ENCODE measurements at regions not wholly inside any gene's neighbourhood (a gene's known extent, or its start where the extent isn't known, plus 50 kb on each side); places are given as distances from the start of the nearest gene placed in this dataset.

GRCh38 chr20:41888434-41888833 is 270.3 kb upstream of the CHD6 start:
- DNase-seq (ENCODE audit: low read depth in 1 of 2, low spot score in 1 of 2) = no peak
- Histone ChIP-seq H3K4me3 (no peak overlapping the region), H3K4me1 (ENCODE audit: low read depth) (no peaks in the 10 kb centered on the region), H3K36me3 (no peaks in the 10 kb centered on the region), H3K27me3 (no peaks in the 10 kb centered on the region), H3K9me3 (ENCODE audit: low read depth) (no peaks in the 10 kb centered on the region), H3K27ac (no peak overlapping the region)
- no peak for TF ChIP-seq CTCF (IDR thresholded peaks at IDR 0.05; ENCODE audit: low read depth, low read length)

- no peak overlapping the region for H3K27ac ChIP-seq
- no peaks in the 10 kb centered on the region for H3K36me3 ChIP-seq
- no peaks in the 10 kb centered on the region for H3K27me3 ChIP-seq
- H3K9me3 ChIP-seq (ENCODE audit: low read depth) = no peaks in the 10 kb centered on the region
- H3K4me3 ChIP-seq = no peak overlapping the region
- DNase-seq (ENCODE audit: low read depth in 1 of 2, low spot score in 1 of 2) = no peak
- no peaks in the 10 kb centered on the region for H3K4me1 ChIP-seq (ENCODE audit: low read depth)
- no peak for TF ChIP-seq CTCF (IDR thresholded peaks at IDR 0.05; ENCODE audit: low read depth, low read length)
Measured at GRCh38 chr20:41887500-41887899, 269.3 kb upstream of the CHD6 start.

DNA sequence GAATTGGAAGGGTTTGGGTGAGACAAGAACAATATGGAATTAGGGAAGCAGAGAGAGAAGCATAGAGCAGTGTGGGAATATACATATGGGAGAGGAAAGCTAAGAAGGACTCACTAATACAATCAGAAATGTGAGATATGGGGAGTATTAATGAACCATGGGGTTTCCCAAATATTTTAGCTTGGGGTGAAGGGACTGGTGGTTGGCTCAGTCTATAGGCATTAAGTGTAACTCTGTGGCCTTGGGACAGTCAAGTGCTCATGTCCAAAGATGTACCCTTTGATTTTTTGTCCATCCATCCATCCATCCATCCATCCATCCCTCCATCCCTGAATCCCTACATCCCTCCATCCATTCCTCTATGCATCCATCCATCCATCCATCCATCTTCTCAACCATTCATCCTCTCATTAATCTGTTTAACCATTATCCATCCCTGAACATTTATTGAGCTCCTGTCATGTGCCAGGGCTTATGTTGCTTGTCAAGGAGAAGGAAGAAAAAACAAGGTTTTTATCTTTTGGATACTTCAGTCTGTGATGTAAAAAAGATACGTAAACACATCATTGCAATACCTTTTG is 263.4 kb upstream of the CHD6 start:
- Histone ChIP-seq H3K27ac (no peak overlapping the region), H3K4me1 (ENCODE audit: low read depth) (no peaks in the 10 kb centered on the region), H3K4me3 (no peak overlapping the region), H3K27me3 (no peaks in the 10 kb centered on the region), H3K9me3 (ENCODE audit: low read depth) (no peaks in the 10 kb centered on the region), H3K36me3 (no peaks in the 10 kb centered on the region)
- TF ChIP-seq CTCF (IDR thresholded peaks at IDR 0.05; ENCODE audit: low read depth, low read length) = no peak
- no peak for DNase-seq (ENCODE audit: low read depth in 1 of 2, low spot score in 1 of 2)

- no peaks in the 10 kb centered on the region for H3K36me3 ChIP-seq
- no peak overlapping the region for H3K4me3 ChIP-seq
- H3K9me3 ChIP-seq (ENCODE audit: low read depth) = no peaks in the 10 kb centered on the region
- no peak overlapping the region for H3K27ac ChIP-seq
- H3K4me1 ChIP-seq (ENCODE audit: low read depth) = no peaks in the 10 kb centered on the region
- no peak for DNase-seq (ENCODE audit: low read depth in 1 of 2, low spot score in 1 of 2)
- TF ChIP-seq CTCF (IDR thresholded peaks at IDR 0.05; ENCODE audit: low read depth, low read length) = no peak
- H3K27me3 ChIP-seq = no peaks in the 10 kb centered on the region
Measured at GRCh38 chr20:41879123-41879522, 260.9 kb upstream of the CHD6 start.

GRCh38 chr20:41877911-41878310 is 259.7 kb upstream of the CHD6 start:
- no peaks in the 10 kb centered on the region for H3K9me3 ChIP-seq (ENCODE audit: low read depth)
- H3K27me3 ChIP-seq = no peaks in the 10 kb centered on the region
- no peak for TF ChIP-seq CTCF (IDR thresholded peaks at IDR 0.05; ENCODE audit: low read depth, low read length)
- DNase-seq (ENCODE audit: low read depth in 1 of 2, low spot score in 1 of 2) = no peak
- no peaks in the 10 kb centered on the region for H3K4me1 ChIP-seq (ENCODE audit: low read depth)
- H3K4me3 ChIP-seq = no peak overlapping the region
- H3K27ac ChIP-seq = no peak overlapping the region
- no peaks in the 10 kb centered on the region for H3K36me3 ChIP-seq

GRCh38 chr20:41874658-41875057 is 256.5 kb upstream of the CHD6 start:
- H3K27ac ChIP-seq = no peak overlapping the region
- TF ChIP-seq CTCF (IDR thresholded peaks at IDR 0.05; ENCODE audit: low read depth, low read length) = no peak
- H3K9me3 ChIP-seq (ENCODE audit: low read depth) = no peaks in the 10 kb centered on the region
- H3K27me3 ChIP-seq = no peaks in the 10 kb centered on the region
- no peak overlapping the region for H3K4me3 ChIP-seq
- H3K36me3 ChIP-seq = no peaks in the 10 kb centered on the region
- no peaks in the 10 kb centered on the region for H3K4me1 ChIP-seq (ENCODE audit: low read depth)
- DNase-seq (ENCODE audit: low read depth in 1 of 2, low spot score in 1 of 2) = no peak

Data from cardiac muscle cell (in vitro differentiated cells and primary cell).